Heart right ventricle (tissue), 16 donors: ENCODE measurements at regions not wholly inside any gene's neighbourhood (a gene's known extent, or its start where the extent isn't known, plus 50 kb on each side); places are given as distances from the start of the nearest gene placed in this dataset.

Experiments
- ATAC-seq, 8 donors: fragments of 200-7000 bp; cut with Tn5 transposase; one replicate each; pipeline ENCODE4 v1.9.1; 2020; ENCODE audit warnings: mild to moderate bottlenecking in 8 of 8, moderate library complexity in 8 of 8, moderate number of reproducible peaks in 1 of 8
- DNase-seq, 2 donors: peaks; one replicate each; pipeline ENCODE4 v3.0.0-alpha.2; 2020
- H3K27ac ChIP-seq, 10 donors: fragments of 200-600 bp; sonication (generic) in 2 of 10; one replicate each; pipeline versions ENCODE4 v1.5.0 to v1.8.0; 2020 to 2022; ENCODE audit warnings: mild to moderate bottlenecking in 3 of 10
- H3K27me3 ChIP-seq, 7 donors: fragments of 200-600 bp; one replicate each; pipeline ENCODE4 v1.8.0; 2021 to 2022; ENCODE audit warnings: mild to moderate bottlenecking in 2 of 7
- H3K36me3 ChIP-seq, 9 donors: fragments of 200-600 bp; sonication (generic) in 1 of 9; one replicate each; pipeline versions ENCODE4 v1.5.0 to v1.8.0; 2020 to 2022; ENCODE audit warnings: mild to moderate bottlenecking in 2 of 9
- H3K4me1 ChIP-seq, 9 donors: fragments of 200-600 bp; sonication (generic) in 1 of 9; one replicate each; pipeline versions ENCODE4 v1.5.0 to v1.8.0; 2020 to 2022; ENCODE audit warnings: mild to moderate bottlenecking in 4 of 9
- H3K4me3 ChIP-seq, 10 donors: fragments of 200-600 bp; sonication (generic) in 2 of 10; one replicate each; pipeline versions ENCODE4 v1.5.0 to v1.8.0; 2020 to 2022; ENCODE audit warnings: mild to moderate bottlenecking in 7 of 10, moderate library complexity in 2 of 10
- H3K9me3 ChIP-seq, 11 donors: fragments of 200-600 bp in 10 of 11; sonication (generic) in 2 of 11; one replicate each; pipeline versions ENCODE4 v1.5.0 to v1.8.0; 2013 to 2022; ENCODE audit warnings: mild to moderate bottlenecking in 2 of 11, control low read depth in 1 of 11, moderate library complexity in 1 of 11
- WGBS, 2 donors: extraction: QIAGEN DNeasy Blood & Tissue Kit; methylation state at CpG; one replicate each; pipeline ENCODE4 v1.1.7; 2013; ENCODE audit warnings: inconsistent platforms in 1 of 2; 5-methylcytosine and 5-hydroxymethylcytosine counted together
- intact Hi-C, 10 donors: fragments of 100-400 bp; cut with DNase I; formaldehyde crosslinking; loops; one replicate each; pipeline versions ENCODE4 v1.11.1 to v1.14.2; 2022
- TF ChIP-seq, protein P1 (sequence below), 9 donors: fragments of 200-600 bp; sonication (generic) in 2 of 9; IDR thresholded peaks; one replicate each; pipeline versions ENCODE4 v1.5.0 to v1.8.0; 2021 to 2022; ENCODE audit warnings: antibody characterized with exemption in 9 of 9, mild to moderate bottlenecking in 5 of 9, moderate library complexity in 1 of 9
- donor health status: Arrhythmogenic right ventricular cardiomyopathy.
- donor health status: ischemic (EF 13 %, LVEDD 7.1; RV severe dilation, severe dysfunction).
- donor health status: healthy with polysubstance abuse.
- donor health status: DM: no; HTN: yes; CAD: no.
- donor health status: DM: no; HTN: no; CAD: no.
- donor health status: ischemic (EF 25% LVEDD 6.9; RV normal size, moderate dysfunction).
- donor health status: ischemic (EF 25% LVEDD 5.7; RV mildly dilated, moderate dysfunction).
- donor health status: healthy.
- donor health status: DM: yes; HTN: yes; CAD: no.
- donor health status: Ischemic cardiomyopathy.
- donor health status: ischemic (EF 35%, LVEDD 5.7; RV mildly dilated, moderate dysfunction).
- donor health status: nonischemic (EF 11% LVEDD 7.7; RV severe dilation, severe dysfunction).
- donor health status: DM: yes; HTN: yes; CAD: no.
- donor health status: PGD.
- donor health status: ischemic (EF 29% LVEDD 5.4; RV normal size, mild dysfunction).
- donor health status: nonischemic (EF 23%, LVEDD 6.1; RV moderate dilation, normal function).

DNA sequence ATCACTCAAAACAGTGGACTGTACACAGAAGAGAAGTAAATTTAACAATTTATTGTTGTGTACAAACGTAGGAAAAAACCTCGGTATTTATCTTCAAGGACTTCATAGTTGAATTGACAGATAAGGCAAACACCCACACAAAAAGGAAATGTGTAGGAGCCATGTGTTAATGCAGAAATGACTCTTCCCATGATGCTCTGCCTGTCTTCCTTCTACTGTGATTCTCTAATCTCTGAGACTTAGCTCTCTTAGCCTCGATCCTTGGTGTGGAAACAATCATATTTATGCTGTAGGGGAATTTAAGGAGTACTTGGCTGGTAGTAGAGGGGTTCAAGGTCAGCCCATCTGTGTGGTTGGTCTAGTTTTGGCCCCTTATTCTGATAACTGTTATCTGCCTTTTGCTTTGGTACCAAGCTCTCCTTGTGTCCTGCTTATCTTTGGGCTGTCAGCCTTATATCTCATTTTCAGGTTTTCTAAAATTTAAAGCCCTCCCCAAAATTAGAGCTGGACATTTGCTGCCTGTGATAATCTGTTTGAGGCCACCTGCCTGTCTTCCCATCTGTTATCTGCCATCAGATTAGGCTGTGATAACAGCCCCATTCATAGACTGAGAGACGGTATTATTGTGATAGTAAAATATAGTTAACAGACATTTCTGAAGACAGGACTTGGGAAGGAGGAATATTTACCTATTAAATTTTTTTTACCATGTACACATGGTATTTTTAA is 81.7 kb downstream of the GPR85 start:
- peaks cover 0 to 18% (median 0%) of the 10 kb centered on the region in 11 donors for H3K9me3 ChIP-seq
- no peaks in the 10 kb centered on the region for H3K4me1 ChIP-seq
- H3K27me3 ChIP-seq = no peaks in the 10 kb centered on the region
- H3K27ac ChIP-seq = no peak overlapping the region
- no peak for DNase-seq
- 39 to 54% methylated on average over 4 of the region's 4 CpGs for WGBS, 2 donors
- H3K4me3 ChIP-seq = no peak overlapping the region
- no peak for ATAC-seq
- H3K36me3 ChIP-seq = no peaks in the 10 kb centered on the region
- intact Hi-C loops = loop anchor here in 1 of 10 donors (10.0 kb wide), 1 partner anchor 280 kb away; no protein-coding TSS in a partner anchor
- TF ChIP-seq, protein P1, sequence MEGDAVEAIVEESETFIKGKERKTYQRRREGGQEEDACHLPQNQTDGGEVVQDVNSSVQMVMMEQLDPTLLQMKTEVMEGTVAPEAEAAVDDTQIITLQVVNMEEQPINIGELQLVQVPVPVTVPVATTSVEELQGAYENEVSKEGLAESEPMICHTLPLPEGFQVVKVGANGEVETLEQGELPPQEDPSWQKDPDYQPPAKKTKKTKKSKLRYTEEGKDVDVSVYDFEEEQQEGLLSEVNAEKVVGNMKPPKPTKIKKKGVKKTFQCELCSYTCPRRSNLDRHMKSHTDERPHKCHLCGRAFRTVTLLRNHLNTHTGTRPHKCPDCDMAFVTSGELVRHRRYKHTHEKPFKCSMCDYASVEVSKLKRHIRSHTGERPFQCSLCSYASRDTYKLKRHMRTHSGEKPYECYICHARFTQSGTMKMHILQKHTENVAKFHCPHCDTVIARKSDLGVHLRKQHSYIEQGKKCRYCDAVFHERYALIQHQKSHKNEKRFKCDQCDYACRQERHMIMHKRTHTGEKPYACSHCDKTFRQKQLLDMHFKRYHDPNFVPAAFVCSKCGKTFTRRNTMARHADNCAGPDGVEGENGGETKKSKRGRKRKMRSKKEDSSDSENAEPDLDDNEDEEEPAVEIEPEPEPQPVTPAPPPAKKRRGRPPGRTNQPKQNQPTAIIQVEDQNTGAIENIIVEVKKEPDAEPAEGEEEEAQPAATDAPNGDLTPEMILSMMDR (IDR thresholded peaks at IDR 0.05) = no peak

DNA sequence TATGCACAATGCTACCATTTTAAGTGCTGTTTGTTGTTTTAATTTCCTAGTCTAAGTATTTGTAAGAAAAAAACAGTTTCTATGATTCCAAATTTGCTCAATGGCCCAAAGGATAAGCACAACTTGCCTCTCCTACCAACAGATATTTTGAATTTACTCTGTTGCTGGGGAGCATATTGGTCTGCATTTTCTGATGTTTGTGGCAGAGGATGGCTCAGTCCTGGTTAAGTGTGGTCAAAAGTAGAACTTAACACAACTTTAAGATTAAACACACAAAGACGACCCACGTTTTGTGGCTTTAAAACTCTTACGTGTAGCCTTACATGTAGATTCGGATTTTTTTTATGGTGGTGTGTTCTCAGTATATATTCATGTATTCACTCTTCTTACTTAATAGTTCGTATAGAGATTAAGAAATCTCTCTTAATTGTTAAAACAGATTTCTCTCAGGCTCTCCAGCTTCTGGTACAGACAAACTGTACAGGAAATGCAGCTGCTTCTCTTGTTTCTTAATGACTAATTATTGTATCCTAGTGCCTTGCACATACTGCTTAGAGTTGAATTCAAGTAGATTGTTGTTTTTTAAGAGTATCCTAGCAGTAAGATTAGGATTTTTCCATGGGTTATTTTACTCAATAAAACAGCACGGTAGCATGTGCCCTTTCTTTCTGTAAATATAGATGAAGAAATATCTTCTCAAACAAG is 86.2 kb downstream of the GPR85 start:
- no peak for DNase-seq
- Histone ChIP-seq H3K4me3 (no peak overlapping the region), H3K9me3 (peaks cover 0 to 5% (median 0%) of the 10 kb centered on the region in 11 donors), H3K4me1 (peaks cover 0 to 8% (median 0%) of the 10 kb centered on the region in 9 donors), H3K27ac (no peak overlapping the region), H3K27me3 (no peaks in the 10 kb centered on the region), H3K36me3 (no peaks in the 10 kb centered on the region)
- TF ChIP-seq, protein P1 (IDR thresholded peaks at IDR 0.05) = no peak
- 73 to 76% methylated on average over 6 of the region's 6 CpGs for WGBS, 2 donors
- ATAC-seq = no peak
- intact Hi-C loops = loop anchor here in 1 of 10 donors (10.0 kb wide), 1 partner anchor 284 kb away; no protein-coding TSS in a partner anchor

DNA sequence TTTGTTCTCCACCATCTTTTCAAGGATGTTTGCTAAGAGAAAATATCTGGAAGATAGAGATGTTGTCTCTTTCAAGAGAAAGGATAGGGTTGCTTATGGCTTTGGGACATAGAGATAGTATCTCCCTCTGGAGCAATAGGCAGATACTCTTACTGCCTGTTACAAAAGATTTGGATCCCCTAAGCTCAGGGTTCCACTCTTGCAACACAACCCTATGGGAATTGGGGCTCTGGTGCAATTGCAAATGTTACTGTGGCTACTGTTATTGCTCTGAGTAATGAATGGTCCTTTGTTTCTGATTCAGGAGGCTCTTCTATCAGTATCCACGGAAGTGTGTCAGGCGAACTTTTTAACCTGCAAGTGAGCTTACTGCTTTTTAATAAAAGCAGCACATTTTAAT is 88.8 kb downstream of the GPR85 start:
- Histone ChIP-seq H3K9me3 (peaks cover 0 to 9% (median 0%) of the 10 kb centered on the region in 11 donors), H3K4me1 (peaks cover 0 to 8% (median 0%) of the 10 kb centered on the region in 9 donors), H3K27me3 (no peaks in the 10 kb centered on the region), H3K4me3 (no peak overlapping the region), H3K27ac (peak overlapping the region in 1 of 10 donors; percentile 3), H3K36me3 (no peaks in the 10 kb centered on the region)
- intact Hi-C loops = no loop called here
- peak in 1 of 8 donors; percentile 21 for ATAC-seq
- no peak for DNase-seq
- TF ChIP-seq, protein P1 (IDR thresholded peaks at IDR 0.05) = no peak
- WGBS, 2 donors = 75 to 83% methylated on average over 2 of the region's 2 CpGs

DNA sequence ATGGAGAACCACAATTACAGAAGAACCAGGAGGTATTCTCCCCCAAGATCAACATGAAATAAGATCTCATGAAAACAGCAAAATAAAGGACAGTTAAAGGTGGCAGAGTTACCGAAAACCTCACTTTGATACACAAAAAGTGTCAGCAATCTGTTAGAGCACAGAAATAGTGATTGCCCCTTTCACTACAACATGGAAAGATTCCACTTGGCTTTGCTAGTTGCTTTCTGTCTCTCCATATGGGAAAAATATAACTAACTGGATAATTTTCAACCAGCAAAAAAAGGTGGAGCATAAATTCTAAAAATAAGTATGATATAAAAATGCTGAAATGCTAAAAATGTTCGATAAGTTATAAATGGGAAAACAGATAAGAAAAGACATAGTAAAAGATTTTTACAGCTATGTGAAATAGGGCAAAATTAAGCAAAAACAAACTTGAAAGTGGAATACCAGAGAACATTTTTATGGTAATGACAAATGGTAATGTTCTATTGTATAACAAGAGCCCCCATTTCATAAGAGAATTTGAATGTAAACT is 90.2 kb downstream of the GPR85 start:
- H3K27ac ChIP-seq = peak overlapping the region in 6 of 10 donors; percentile 64 to 90 (median 86)

More for the DNA sequence above, 90.2 kb downstream of the GPR85 start:
- no peak for DNase-seq
- H3K36me3 ChIP-seq = no peaks in the 10 kb centered on the region
- peaks cover 0 to 8% (median 0%) of the 10 kb centered on the region in 9 donors for H3K4me1 ChIP-seq
- WGBS, 2 donors = 68 to 69% methylated on average over 2 of the region's 2 CpGs
- TF ChIP-seq, protein P1 (IDR thresholded peaks at IDR 0.05) = no peak
- peaks cover 0 to 15% (median 0%) of the 10 kb centered on the region in 11 donors for H3K9me3 ChIP-seq
- intact Hi-C loops = no loop called here
- H3K4me3 ChIP-seq = no peak overlapping the region
- no peaks in the 10 kb centered on the region for H3K27me3 ChIP-seq
- no peak for ATAC-seq
